ENCODE measurements at regions not wholly inside any gene's neighbourhood (a gene's known extent, or its start where the extent isn't known, plus 50 kb on each side); places are given as distances from the start of the nearest gene placed in this dataset.
"Not testable (repeated sequence)": the region's sequence is repeated elsewhere in the genome, so short reads cannot be mapped to it uniquely, and the experiment has no call there.

DNA sequence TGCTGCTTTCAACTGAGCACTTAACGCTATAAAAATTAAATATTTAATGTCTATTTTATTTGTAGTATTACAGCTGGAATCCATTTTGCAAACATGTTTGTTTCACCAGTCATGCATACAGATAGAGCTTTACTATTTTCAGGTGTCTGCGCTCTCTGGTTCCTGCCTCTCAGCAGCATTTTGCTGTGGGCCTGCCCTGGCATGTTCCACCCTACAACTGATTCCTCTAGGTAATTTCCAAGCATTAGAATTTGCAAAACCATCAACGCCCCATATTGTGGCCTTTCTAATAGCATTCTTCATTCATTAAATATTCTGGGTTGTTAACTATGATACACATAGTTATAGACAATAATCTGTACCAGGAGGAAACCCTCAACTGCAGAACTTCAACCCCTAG lies 266.4 kb upstream of the DLGAP1 start:
- TF ChIP-seq, protein P1, sequence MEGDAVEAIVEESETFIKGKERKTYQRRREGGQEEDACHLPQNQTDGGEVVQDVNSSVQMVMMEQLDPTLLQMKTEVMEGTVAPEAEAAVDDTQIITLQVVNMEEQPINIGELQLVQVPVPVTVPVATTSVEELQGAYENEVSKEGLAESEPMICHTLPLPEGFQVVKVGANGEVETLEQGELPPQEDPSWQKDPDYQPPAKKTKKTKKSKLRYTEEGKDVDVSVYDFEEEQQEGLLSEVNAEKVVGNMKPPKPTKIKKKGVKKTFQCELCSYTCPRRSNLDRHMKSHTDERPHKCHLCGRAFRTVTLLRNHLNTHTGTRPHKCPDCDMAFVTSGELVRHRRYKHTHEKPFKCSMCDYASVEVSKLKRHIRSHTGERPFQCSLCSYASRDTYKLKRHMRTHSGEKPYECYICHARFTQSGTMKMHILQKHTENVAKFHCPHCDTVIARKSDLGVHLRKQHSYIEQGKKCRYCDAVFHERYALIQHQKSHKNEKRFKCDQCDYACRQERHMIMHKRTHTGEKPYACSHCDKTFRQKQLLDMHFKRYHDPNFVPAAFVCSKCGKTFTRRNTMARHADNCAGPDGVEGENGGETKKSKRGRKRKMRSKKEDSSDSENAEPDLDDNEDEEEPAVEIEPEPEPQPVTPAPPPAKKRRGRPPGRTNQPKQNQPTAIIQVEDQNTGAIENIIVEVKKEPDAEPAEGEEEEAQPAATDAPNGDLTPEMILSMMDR (IDR thresholded peaks at IDR 0.05), result no peak
- Mint-ChIP-seq H3K27me3 (no peaks in the 10 kb centered on the region), H3K36me3 (ENCODE audit: low read depth) (no peaks in the 10 kb centered on the region), H3K9me3 (peaks cover 11% of the 10 kb centered on the region), H3K4me1 (ENCODE audit: low read depth) (no peaks in the 10 kb centered on the region), H3K4me3 (no peak overlapping the region), H3K27ac (no peak overlapping the region)
- POLR2A ChIA-PET, result no interaction called here
- CTCF ChIA-PET, result no interaction called here
- no peak for ATAC-seq
- no peak for DNase-seq
- intact Hi-C loops (cut with micrococcal nuclease), result no loop called here

DNA sequence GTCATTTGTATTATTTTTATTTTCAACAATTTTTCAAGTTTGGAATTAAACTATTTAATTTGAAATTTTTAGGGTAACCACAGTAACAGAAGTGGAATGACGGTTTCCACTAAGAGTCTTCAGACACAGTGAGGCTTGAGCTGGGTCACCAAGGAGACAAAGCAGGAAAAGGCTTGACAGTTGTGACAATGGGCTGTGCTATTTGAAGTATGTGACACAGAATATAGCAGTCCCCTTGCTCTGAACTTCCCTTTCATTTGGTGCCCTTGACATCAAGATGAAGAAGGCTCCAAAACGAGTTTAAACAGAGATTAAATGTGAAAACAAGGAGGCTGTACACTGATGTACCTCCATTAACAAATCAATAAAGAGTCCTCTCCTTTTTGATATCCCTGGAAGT lies 265.4 kb upstream of the DLGAP1 start:
- POLR2A ChIA-PET, result no interaction called here

DNA sequence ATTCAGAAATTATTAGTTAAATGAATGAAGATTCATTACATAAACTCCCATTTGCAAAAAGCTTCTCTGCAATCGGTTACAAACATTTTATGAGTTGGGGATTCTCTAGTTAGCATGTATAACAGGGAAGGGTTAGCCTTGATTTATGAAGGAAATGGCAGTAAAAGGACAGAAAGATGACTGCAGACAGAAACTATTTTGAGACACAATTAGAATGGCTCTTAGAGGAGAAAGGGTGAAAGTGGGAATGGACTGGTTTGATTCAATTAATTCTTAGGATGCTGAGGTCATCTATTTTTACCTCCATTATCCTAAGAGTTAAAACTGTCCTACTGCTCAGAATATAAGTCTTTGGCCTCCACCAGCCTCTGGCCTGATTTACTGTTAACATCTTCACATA lies 250.8 kb upstream of the DLGAP1 start:
- TF ChIP-seq, protein P1 (IDR thresholded peaks at IDR 0.05), result no peak
- no peak for ATAC-seq
- intact Hi-C loops (cut with micrococcal nuclease), result no loop called here
- H3K27ac Mint-ChIP-seq, result no peak overlapping the region
- CTCF ChIA-PET, result no interaction called here
- no peaks in the 10 kb centered on the region for H3K27me3 Mint-ChIP-seq
- H3K4me1 Mint-ChIP-seq (ENCODE audit: low read depth), result no peaks in the 10 kb centered on the region
- H3K9me3 Mint-ChIP-seq, result peaks cover 7% of the 10 kb centered on the region
- no peaks in the 10 kb centered on the region for H3K36me3 Mint-ChIP-seq (ENCODE audit: low read depth)
- H3K4me3 Mint-ChIP-seq, result no peak overlapping the region
- no peak for DNase-seq
- POLR2A ChIA-PET, result no interaction called here

More for the DNA sequence above, 265.4 kb upstream of the DLGAP1 start:
- TF ChIP-seq, protein P1 (IDR thresholded peaks at IDR 0.05), result no peak
- DNase-seq (no peak), ATAC-seq (no peak)
- H3K27me3 Mint-ChIP-seq, result no peaks in the 10 kb centered on the region
- H3K9me3 Mint-ChIP-seq, result peaks cover 7% of the 10 kb centered on the region
- H3K36me3 Mint-ChIP-seq (ENCODE audit: low read depth), result no peaks in the 10 kb centered on the region
- no peak overlapping the region for H3K4me3 Mint-ChIP-seq
- CTCF ChIA-PET, result no interaction called here
- H3K27ac Mint-ChIP-seq, result no peak overlapping the region
- no peaks in the 10 kb centered on the region for H3K4me1 Mint-ChIP-seq (ENCODE audit: low read depth)
- intact Hi-C loops (cut with micrococcal nuclease), result no loop called here

DNA sequence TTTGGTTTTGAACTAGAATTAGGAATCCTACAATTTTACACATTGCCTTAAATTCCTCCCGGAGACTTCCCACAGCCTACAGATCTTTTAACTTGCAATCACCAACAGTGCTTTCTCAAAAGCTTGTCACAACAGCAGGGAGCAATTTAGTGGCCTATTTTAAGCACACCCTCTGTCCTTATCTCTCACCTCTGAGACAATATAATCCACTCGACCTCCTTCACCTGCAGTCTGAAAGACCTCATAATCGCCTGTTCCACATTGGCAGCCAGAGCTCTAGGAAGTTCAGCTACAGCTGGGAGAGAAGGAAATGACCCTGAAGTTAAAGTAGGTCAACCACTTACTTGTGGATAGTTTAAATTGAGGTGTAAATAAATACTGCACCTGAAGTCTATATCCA lies 249.7 kb upstream of the DLGAP1 start:
- CTCF ChIA-PET, result no interaction called here
- H3K27me3 Mint-ChIP-seq, result no peaks in the 10 kb centered on the region
- TF ChIP-seq, protein P1 (IDR thresholded peaks at IDR 0.05), result no peak
- H3K4me1 Mint-ChIP-seq (ENCODE audit: low read depth), result no peaks in the 10 kb centered on the region
- H3K4me3 Mint-ChIP-seq, result no peak overlapping the region
- H3K36me3 Mint-ChIP-seq (ENCODE audit: low read depth), result no peaks in the 10 kb centered on the region
- DNase-seq, result no peak
- peaks cover 7% of the 10 kb centered on the region for H3K9me3 Mint-ChIP-seq
- no peak for ATAC-seq
- no peak overlapping the region for H3K27ac Mint-ChIP-seq
- POLR2A ChIA-PET, result no interaction called here
- intact Hi-C loops (cut with micrococcal nuclease), result no loop called here

DNA sequence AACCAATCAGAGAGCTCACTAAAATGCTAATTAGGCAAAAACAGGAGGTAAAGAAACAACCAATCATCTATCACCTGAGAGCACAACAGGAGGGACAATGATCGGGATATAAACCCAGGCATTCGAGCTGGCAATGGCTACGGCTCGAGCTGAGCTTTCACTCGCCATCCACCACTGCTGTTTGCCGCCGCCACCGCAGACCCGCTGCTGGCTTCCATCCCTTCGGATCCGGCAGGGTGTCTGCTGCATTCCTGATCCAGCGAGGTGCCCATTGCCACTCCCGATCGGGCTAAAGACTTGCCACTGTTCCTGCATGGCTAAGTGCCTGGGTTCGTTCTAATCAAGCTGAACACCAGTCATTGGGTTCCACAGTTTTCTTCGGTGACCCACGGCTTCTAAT lies 236.7 kb upstream of the DLGAP1 start:
- DNase-seq (no peak), ATAC-seq (no peak)
- POLR2A ChIA-PET, result no interaction called here
- Mint-ChIP-seq H3K27ac (no peak overlapping the region), H3K36me3 (ENCODE audit: low read depth) (no peaks in the 10 kb centered on the region), H3K27me3 (no peaks in the 10 kb centered on the region), H3K4me3 (no peak overlapping the region), H3K4me1 (ENCODE audit: low read depth) (no peaks in the 10 kb centered on the region), H3K9me3 (peaks cover 15% of the 10 kb centered on the region)
- intact Hi-C loops (cut with micrococcal nuclease), result no loop called here
- CTCF ChIA-PET, result no interaction called here
- TF ChIP-seq, protein P1 (IDR thresholded peaks at IDR 0.05), result no peak

DNA sequence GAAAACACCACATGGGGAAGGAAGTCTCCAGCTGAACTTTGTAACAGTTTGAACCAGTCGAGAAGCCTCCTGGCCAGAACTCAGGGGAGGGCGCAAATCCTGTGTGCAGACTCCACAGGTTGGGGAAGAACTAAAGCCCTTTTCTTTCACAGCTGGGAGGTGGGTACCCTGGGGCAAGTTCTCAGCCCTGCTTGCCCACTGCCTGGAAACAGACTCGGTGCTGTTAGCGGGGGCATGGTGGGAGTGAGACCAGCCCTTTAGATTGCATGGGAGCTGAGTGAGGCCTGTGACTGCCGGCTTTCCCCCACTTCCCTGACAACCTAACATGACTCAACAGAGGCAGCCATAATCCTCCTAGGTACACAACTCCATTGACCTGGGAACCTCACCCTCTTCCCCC lies 223.6 kb upstream of the DLGAP1 start:
- H3K27ac Mint-ChIP-seq; H3K4me1 Mint-ChIP-seq (ENCODE audit: low read depth); H3K4me3 Mint-ChIP-seq; ATAC-seq; DNase-seq; H3K27me3 Mint-ChIP-seq; H3K36me3 Mint-ChIP-seq (ENCODE audit: low read depth); intact Hi-C loops (cut with micrococcal nuclease); POLR2A ChIA-PET: not testable (repeated sequence)
- H3K9me3 Mint-ChIP-seq, result peaks cover 16% of the 10 kb centered on the region
- CTCF ChIA-PET, result interaction anchor here (1.5 kb wide), 1 partner anchor 9 kb away, joined by 3 read pairs; no protein-coding TSS in a partner anchor

Measured in activated CD8-positive, alpha-beta T cell treated with anti-CD3 and anti-CD28 coated beads for 36 hours (primary cell).